VCaP (cell line): ENCODE measurements at regions not wholly inside any gene's neighbourhood (a gene's known extent, or its start where the extent isn't known, plus 50 kb on each side); places are given as distances from the start of the nearest gene placed in this dataset.

Experiments used
- H3K27ac ChIP-seq: fragments of 450-650 bp; 2 replicates; pipeline ENCODE4 v1.5.1; 2017
- TF ChIP-seq, protein P1 (sequence below): fragments of 450-650 bp; conservative IDR thresholded peaks from 2 replicates; pipeline ENCODE4 v1.5.1; 2017; ENCODE audit warnings: mild to moderate bottlenecking, moderate library complexity

GRCh38 chr1:69363236-69363635, 204.5 kb upstream of the LRRC7 start:
- no peak overlapping the region for H3K27ac ChIP-seq
- TF ChIP-seq, protein P1, sequence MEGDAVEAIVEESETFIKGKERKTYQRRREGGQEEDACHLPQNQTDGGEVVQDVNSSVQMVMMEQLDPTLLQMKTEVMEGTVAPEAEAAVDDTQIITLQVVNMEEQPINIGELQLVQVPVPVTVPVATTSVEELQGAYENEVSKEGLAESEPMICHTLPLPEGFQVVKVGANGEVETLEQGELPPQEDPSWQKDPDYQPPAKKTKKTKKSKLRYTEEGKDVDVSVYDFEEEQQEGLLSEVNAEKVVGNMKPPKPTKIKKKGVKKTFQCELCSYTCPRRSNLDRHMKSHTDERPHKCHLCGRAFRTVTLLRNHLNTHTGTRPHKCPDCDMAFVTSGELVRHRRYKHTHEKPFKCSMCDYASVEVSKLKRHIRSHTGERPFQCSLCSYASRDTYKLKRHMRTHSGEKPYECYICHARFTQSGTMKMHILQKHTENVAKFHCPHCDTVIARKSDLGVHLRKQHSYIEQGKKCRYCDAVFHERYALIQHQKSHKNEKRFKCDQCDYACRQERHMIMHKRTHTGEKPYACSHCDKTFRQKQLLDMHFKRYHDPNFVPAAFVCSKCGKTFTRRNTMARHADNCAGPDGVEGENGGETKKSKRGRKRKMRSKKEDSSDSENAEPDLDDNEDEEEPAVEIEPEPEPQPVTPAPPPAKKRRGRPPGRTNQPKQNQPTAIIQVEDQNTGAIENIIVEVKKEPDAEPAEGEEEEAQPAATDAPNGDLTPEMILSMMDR: no peak

GRCh38 chr1:69373520-69373919, 194.2 kb upstream of the LRRC7 start:
- no peak overlapping the region for H3K27ac ChIP-seq
- TF ChIP-seq, protein P1: no peak

GRCh38 chr1:69376408-69376807, 191.3 kb upstream of the LRRC7 start:
- no peak overlapping the region for H3K27ac ChIP-seq
- TF ChIP-seq, protein P1: no peak

GRCh38 chr1:69377507-69377906, 190.2 kb upstream of the LRRC7 start:
- TF ChIP-seq, protein P1: no peak
- no peak overlapping the region for H3K27ac ChIP-seq

GRCh38 chr1:69388044-69388443, 179.7 kb upstream of the LRRC7 start:
- TF ChIP-seq, protein P1: no peak
- H3K27ac ChIP-seq: no peak overlapping the region

GRCh38 chr1:69400128-69400527, 167.6 kb upstream of the LRRC7 start:
- TF ChIP-seq, protein P1: no peak
- 0 out of 2 replicates have a peak overlapping the region, but pooled peaks have one; percentile 9 for H3K27ac ChIP-seq

GRCh38 chr1:69401879-69402278, 165.8 kb upstream of the LRRC7 start:
- TF ChIP-seq, protein P1: no peak
- no peak overlapping the region for H3K27ac ChIP-seq
